ENCODE measurements at regions not wholly inside any gene's neighbourhood (a gene's known extent, or its start where the extent isn't known, plus 50 kb on each side); places are given as distances from the start of the nearest gene placed in this dataset.

DNA sequence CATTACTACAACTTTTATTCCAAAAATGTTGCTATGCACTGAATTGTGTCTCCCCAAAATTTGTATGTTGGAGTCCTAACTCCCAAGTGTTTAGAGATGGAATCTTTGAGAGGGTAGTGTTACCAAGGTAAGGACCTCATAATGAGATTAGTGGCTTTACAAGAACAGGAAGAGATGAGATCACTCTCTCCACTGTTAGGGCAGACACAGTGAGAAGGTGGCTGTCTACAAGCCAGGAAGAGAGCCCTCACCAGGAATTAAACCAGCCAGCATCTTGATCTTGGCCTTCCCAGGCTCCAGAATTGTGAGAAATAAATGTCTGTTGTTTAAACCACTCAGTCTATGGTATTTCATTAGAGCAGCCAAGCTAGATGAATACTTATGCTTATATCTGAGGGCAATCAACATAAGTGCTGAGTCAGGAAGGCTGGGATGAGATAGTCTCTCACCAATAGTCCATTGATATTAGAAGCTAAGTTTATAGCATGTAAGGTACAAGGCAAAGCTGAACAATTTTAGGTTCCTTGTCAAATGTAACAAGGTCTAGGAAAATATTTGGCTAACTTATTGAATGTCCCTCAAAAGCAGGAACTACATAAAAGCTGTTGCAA is 317.6 kb upstream of the REG3G start:
- no peak overlapping the region for H3K27ac ChIP-seq (ENCODE audit: insufficient read depth, low read length)

More for the DNA sequence above, 317.6 kb upstream of the REG3G start:
- Histone ChIP-seq H2BK15ac (ENCODE audit: low read depth, low read length) (no peak overlapping the region), H3K36me3 (ENCODE audit: control insufficient read depth, insufficient read depth, low read length) (no peaks in the 10 kb centered on the region), H2AFZ (replicated peaks; ENCODE audit: low read length, poor library complexity) (no peak overlapping the region), H3K4me3 (ENCODE audit: insufficient read depth, low read depth, low read length) (no peak overlapping the region), H2BK20ac (ENCODE audit: low read depth, low read length) (no peak overlapping the region), H2AK5ac (ENCODE audit: low read depth, low read length) (no peak overlapping the region), H4K20me1 (ENCODE audit: insufficient read depth, low read length) (no peaks in the 10 kb centered on the region), H3K23ac (ENCODE audit: low read depth, low read length) (no peak overlapping the region), H3K9ac (ENCODE audit: low read depth, low read length) (no peak overlapping the region), H3K79me1 (ENCODE audit: low read depth in 1 of 2, low read length in 2 of 2) (no peaks in the 10 kb centered on the region), H3K9me1 (ENCODE audit: insufficient read depth, low read length) (no peaks in the 10 kb centered on the region), H3K18ac (ENCODE audit: low read depth, low read length) (no peak overlapping the region), H3K56ac (ENCODE audit: extremely low read depth, insufficient read depth, low read length) (no peak overlapping the region), H2AK9ac (replicated peaks; ENCODE audit: low read depth, low read length, poor library complexity) (no peak overlapping the region), H4K91ac (ENCODE audit: insufficient read depth, low read depth, low read length) (no peak overlapping the region), H3K14ac (replicated peaks; ENCODE audit: low read depth, low read length) (no peak overlapping the region), H4K8ac (ENCODE audit: low read depth in 2 of 2, low read length in 2 of 2) (no peak overlapping the region), H3K4me1 (ENCODE audit: control insufficient read depth, insufficient read depth, low read length) (no peaks in the 10 kb centered on the region), H2BK5ac (ENCODE audit: low read depth, low read length, poor library complexity, severe bottlenecking) (no peak overlapping the region), H3K27me3 (ENCODE audit: control insufficient read depth, insufficient read depth, low read length) (no peaks in the 10 kb centered on the region), H3K4ac (ENCODE audit: low read depth, low read length) (no peak overlapping the region), H4K5ac (ENCODE audit: low read depth, low read length) (no peak overlapping the region), H3K9me3 (ENCODE audit: control insufficient read depth, insufficient read depth, low read length) (peaks cover 2% of the 10 kb centered on the region; the same call in 1 of the 2 replicates), H3K4me2 (ENCODE audit: low read depth, low read length) (no peak overlapping the region), H2BK120ac (ENCODE audit: low read depth, low read length) (no peak overlapping the region)
- intact Hi-C loops (cut with micrococcal nuclease) = no loop called here
- ChIA-PET CTCF (no interaction called here), POLR2A (ENCODE audit: unreplicated experiment) (no interaction called here)
- ATAC-seq (ENCODE audit: low read depth) (no peak), DNase-seq (no peak)
- in situ Hi-C loops (cut with MboI; ENCODE audit: low sequenced_read_pairs) = no loop called here
- dilution Hi-C loops (cut with HindIII; ENCODE audit: low sequenced_read_pairs, unreplicated experiment) = no loop called here
- BruUV-seq (replicated peaks) = no TSS peak
- TF ChIP-seq CEBPB (IDR thresholded peaks at IDR 0.05; ENCODE audit: low read depth, low read length) (no peak), MAFK (IDR thresholded peaks at IDR 0.05; ENCODE audit: low read depth, low read length) (peak; percentile 59)

Data from IMR-90 (cell line).